ENCODE measurements at regions not wholly inside any gene's neighbourhood (a gene's known extent, or its start where the extent isn't known, plus 50 kb on each side); places are given as distances from the start of the nearest gene placed in this dataset.

DNA sequence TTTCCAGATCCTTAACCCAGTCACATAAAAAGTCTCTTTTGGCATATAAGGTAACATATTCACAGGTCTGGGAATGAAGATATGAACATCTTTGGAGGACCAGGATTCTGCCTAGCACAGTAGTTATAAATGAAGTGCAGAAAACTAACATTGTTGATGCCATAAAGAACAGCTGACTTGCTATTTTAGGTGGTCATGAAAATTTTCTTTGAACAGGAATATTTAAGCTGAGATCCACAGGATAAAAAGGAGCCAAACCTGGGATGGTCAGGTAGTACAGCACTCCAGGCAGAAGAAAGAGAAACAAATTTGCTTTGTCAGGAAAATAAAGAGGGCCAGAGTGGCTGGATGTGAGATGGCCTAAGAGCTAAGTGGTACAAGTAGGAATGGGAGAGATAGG is 80.0 kb downstream of the CENPW start:
- no peak overlapping the region for H3K4me3 ChIP-seq (ENCODE audit: low read depth, low read length)
- TF ChIP-seq, protein P1, sequence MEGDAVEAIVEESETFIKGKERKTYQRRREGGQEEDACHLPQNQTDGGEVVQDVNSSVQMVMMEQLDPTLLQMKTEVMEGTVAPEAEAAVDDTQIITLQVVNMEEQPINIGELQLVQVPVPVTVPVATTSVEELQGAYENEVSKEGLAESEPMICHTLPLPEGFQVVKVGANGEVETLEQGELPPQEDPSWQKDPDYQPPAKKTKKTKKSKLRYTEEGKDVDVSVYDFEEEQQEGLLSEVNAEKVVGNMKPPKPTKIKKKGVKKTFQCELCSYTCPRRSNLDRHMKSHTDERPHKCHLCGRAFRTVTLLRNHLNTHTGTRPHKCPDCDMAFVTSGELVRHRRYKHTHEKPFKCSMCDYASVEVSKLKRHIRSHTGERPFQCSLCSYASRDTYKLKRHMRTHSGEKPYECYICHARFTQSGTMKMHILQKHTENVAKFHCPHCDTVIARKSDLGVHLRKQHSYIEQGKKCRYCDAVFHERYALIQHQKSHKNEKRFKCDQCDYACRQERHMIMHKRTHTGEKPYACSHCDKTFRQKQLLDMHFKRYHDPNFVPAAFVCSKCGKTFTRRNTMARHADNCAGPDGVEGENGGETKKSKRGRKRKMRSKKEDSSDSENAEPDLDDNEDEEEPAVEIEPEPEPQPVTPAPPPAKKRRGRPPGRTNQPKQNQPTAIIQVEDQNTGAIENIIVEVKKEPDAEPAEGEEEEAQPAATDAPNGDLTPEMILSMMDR (IDR thresholded peaks at IDR 0.05; ENCODE audit: low read depth, low read length, missing control alignments): no peak
- no peak for DNase-seq (ENCODE audit: low read depth)

DNA sequence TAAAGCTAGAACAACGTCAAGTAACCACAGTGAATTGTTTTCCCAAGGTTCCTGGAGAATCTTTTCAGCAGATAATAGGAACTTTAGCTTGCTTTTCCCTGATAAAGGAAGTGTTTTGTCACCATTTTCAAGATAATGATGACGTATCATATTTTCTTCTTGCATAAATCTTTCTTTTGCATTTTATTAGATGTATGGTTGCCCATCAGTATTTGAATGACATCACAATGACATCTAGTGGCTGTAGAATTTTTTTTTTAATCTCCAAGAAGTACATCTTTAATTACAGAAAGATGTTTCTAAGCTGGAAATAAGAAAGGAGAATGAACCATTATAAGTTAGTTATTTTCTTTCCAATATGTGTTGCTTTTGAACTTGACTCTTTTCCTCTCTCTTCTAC is 83.0 kb downstream of the CENPW start:
- no peak overlapping the region for H3K4me3 ChIP-seq (ENCODE audit: low read depth, low read length)
- TF ChIP-seq, protein P1 (IDR thresholded peaks at IDR 0.05; ENCODE audit: low read depth, low read length, missing control alignments): no peak
- DNase-seq (ENCODE audit: low read depth): no peak

DNA sequence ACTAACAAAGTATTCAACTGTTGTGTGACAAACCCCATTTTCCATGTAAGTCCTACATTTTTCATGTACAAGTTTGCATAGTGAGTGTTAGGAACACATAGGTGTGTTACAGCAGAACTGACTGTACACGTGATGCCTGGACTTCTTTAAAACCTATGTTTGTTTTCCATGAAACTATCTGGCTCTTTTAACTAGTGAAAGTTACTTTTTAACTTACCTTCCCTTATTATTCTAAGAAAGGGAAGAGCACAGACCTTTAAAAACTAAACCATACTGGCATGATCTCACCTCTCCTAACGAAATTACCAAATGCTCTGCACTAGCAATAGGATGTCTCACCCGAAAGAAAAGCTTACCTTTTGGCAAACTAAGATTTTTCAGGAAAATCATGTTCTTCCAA is 87.8 kb downstream of the CENPW start:
- H3K4me3 ChIP-seq (ENCODE audit: low read depth, low read length): no peak overlapping the region
- no peak for DNase-seq (ENCODE audit: low read depth)
- TF ChIP-seq, protein P1 (IDR thresholded peaks at IDR 0.05; ENCODE audit: low read depth, low read length, missing control alignments): no peak

DNA sequence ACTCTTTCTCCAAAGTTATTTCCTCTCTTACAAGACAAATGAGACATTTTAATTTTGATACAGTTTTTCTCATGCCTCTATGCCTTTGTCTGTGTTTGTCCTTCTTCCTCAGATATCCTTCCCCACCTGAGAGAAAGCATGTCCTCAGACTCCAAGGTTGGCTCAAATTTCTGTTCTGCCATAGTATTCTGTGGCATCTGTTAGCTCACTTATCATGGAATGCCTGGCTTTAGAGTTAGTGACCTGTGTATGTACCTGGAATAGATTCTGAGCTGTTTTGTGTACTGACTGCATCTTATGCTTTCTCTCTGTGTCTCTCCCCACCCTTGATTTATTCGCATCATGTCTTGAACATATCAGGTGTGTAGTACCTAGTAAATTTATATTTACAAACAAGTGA is 90.0 kb downstream of the CENPW start:
- TF ChIP-seq, protein P1 (IDR thresholded peaks at IDR 0.05; ENCODE audit: low read depth, low read length, missing control alignments): no peak
- no peak for DNase-seq (ENCODE audit: low read depth)
- no peak overlapping the region for H3K4me3 ChIP-seq (ENCODE audit: low read depth, low read length)

DNA sequence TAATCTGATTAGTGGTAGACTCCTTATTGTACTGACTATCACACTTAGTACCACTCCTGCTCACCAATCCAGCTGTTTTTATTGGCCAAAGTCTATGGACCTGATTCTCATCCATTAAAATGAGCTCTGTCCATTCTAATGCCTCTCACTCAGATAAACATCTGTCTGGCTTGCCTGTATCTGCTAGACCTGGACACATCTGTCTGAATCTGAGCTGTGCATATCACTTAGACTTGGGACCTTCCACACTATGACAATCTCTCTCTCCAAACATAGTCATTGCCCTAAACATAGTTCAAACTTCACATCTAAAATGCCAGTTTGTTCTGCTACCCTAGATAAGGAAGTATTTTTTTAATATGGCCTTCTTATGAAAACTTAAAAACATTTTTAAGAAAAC is 92.6 kb downstream of the CENPW start:
- no peak overlapping the region for H3K4me3 ChIP-seq (ENCODE audit: low read depth, low read length)
- TF ChIP-seq, protein P1 (IDR thresholded peaks at IDR 0.05; ENCODE audit: low read depth, low read length, missing control alignments): no peak

DNA sequence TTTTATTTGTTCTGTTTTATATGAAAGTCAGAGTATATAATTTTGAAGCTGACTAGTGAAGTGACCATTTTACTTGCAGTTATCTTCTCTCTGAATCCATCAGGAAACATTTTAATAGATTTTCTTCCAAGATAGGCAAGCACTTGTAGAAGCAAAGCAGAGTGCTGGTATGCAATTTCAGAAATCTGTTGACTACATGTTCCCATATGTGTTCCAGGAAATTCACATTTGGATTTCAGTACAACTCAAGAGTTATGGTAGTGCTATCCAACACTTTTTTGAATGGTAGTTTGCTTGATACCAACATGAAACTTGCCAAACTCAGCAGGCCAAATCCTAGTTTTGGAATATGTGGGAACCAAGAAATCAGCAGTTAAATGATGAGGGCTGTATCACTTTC is 94.0 kb downstream of the CENPW start:
- H3K4me3 ChIP-seq (ENCODE audit: low read depth, low read length): no peak overlapping the region
- TF ChIP-seq, protein P1 (IDR thresholded peaks at IDR 0.05; ENCODE audit: low read depth, low read length, missing control alignments): no peak
- no peak for DNase-seq (ENCODE audit: low read depth)

More for the DNA sequence above, 92.6 kb downstream of the CENPW start:
- no peak for DNase-seq (ENCODE audit: low read depth)

DNA sequence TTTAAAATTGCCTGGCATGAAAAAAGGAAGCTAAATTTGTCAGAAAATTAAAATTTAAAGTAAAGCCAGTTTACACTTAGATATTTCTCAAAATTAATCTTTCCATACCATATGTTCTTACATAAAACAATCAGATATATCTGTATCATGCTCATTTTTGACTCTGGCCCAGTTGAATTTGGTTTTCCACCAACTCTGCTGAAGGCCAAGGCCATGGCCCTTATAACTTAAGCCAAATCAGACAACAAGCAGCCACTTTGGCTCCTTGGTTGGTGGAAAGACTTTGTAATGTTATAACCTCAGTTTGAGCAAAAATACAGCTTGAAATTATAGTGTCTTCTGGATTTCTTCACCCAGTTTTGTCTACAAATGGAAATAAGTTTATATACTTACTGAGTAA is 97.3 kb downstream of the CENPW start:
- DNase-seq (ENCODE audit: low read depth): no peak
- TF ChIP-seq, protein P1 (IDR thresholded peaks at IDR 0.05; ENCODE audit: low read depth, low read length, missing control alignments): no peak
- no peak overlapping the region for H3K4me3 ChIP-seq (ENCODE audit: low read depth, low read length)

All from GM12864 (cell line).